Endothelial cell of umbilical vein (primary cell): ENCODE measurements at regions not wholly inside any gene's neighbourhood (a gene's known extent, or its start where the extent isn't known, plus 50 kb on each side); places are given as distances from the start of the nearest gene placed in this dataset.

Experiments
- EZH2 ChIP-seq: IDR thresholded peaks from 2 replicates; pipeline ENCODE4 v1.6.1; 2012; ENCODE audit warnings: borderline replicate concordance, low read depth, mild to moderate bottlenecking, moderate library complexity, low read length, inconsistent platforms; ENCODE audit not compliant: severe bottlenecking
- POLR2A ChIP-seq: IDR thresholded peaks from 2 replicates; pipeline ENCODE4 v1.6.1; 2012; ENCODE audit warnings: low read depth, mild to moderate bottlenecking, control low read depth, low read length
- TF ChIP-seq, protein P1 (sequence below), 2 donors: IDR thresholded peaks; 1 replicate in 1 of 2; 2 replicates in 1 of 2; pipeline ENCODE4 v1.5.1; 2011; ENCODE audit warnings: low read length in 2 of 2, mild to moderate bottlenecking in 2 of 2, moderate library complexity in 2 of 2, control low read depth in 1 of 2, inconsistent platforms in 1 of 2, low read depth in 1 of 2; ENCODE audit not compliant: insufficient read depth in 1 of 2; ENCODE audit errors: extremely low read depth in 1 of 2

DNA sequence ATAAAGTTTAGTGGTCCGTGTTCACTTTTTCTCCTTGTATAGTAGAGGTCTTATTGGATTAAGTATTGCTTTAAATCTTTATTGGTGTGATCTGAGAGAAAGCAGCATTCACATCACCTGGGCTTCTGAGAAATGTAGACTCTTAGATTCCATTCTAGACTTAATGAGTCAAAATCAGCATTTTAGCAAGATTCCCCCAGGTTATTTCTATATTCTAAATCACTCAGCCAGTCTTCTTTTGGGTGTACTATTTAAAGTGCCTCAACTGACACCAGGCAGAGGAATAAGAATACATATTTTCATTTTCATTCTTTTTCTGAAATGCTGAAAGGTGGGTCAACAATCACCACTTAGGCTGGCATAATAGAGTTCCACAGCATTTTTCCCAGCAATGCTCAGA lies 481.7 kb downstream of the TUSC7 start:
- no peak for TF ChIP-seq EZH2
- TF ChIP-seq, protein P1, sequence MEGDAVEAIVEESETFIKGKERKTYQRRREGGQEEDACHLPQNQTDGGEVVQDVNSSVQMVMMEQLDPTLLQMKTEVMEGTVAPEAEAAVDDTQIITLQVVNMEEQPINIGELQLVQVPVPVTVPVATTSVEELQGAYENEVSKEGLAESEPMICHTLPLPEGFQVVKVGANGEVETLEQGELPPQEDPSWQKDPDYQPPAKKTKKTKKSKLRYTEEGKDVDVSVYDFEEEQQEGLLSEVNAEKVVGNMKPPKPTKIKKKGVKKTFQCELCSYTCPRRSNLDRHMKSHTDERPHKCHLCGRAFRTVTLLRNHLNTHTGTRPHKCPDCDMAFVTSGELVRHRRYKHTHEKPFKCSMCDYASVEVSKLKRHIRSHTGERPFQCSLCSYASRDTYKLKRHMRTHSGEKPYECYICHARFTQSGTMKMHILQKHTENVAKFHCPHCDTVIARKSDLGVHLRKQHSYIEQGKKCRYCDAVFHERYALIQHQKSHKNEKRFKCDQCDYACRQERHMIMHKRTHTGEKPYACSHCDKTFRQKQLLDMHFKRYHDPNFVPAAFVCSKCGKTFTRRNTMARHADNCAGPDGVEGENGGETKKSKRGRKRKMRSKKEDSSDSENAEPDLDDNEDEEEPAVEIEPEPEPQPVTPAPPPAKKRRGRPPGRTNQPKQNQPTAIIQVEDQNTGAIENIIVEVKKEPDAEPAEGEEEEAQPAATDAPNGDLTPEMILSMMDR (IDR thresholded peaks at IDR 0.05; ENCODE audit: extremely low read depth in 1 of 2, insufficient read depth in 1 of 2, low read depth in 1 of 2, low read length in 2 of 2): no peak
- no peak for TF ChIP-seq POLR2A
